ENCODE measurements at regions not wholly inside any gene's neighbourhood (a gene's known extent, or its start where the extent isn't known, plus 50 kb on each side); places are given as distances from the start of the nearest gene placed in this dataset.

DNA sequence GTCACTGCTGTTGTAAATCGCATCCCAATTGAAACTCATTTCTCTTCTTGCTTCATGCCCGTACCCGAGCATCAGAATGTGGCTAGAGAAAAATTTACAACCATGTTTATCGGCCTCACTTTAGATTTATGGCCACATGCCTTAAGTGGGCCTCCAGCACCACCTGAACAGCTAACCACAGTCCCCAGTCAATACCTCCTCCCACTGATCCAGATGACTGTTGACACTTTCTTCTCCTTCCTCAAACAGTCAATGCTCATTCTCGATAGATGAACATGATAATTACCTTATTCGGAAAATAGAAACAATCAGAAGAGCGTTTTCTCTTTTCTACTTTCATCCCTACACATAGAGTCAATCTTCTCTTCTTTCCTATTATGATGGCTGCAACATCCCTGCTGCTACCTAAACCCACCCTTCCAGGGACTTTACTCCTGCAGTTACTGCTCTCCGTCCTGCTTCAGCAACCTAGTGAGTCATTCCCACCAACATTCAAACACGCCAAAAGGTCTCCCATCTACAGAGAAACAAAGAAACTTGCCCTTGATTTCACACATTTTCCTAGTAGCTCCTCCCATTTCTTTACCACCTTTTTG is 416.3 kb upstream of the MAF start:
- Mint-ChIP-seq H3K27me3 (no peaks in the 10 kb centered on the region), H3K4me3 (no peak overlapping the region), H3K27ac (no peak overlapping the region), H3K9me3 (no peaks in the 10 kb centered on the region), H3K36me3 (no peaks in the 10 kb centered on the region), H3K4me1 (no peaks in the 10 kb centered on the region)
- CTCF ChIA-PET: no interaction called here
- no peak for DNase-seq

DNA sequence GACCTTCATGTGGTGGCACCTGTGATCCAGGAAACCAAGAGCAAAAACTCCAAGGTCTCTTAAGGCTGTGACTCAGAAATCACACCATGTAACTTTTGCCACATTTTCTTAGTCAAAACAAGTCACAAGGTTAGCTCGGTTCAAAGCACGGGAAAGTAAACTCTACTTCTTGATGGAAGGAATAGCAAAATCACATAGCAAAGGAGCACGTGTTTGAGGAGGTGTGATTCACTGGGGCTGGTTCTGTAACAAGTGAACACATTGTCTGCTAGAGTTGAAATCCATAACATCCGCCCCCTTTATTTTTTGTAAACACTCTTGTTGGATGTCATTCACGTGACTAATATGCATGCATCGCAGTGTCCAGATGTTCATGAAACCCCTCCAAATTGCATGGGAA is 415.0 kb upstream of the MAF start:
- H3K36me3 Mint-ChIP-seq: no peaks in the 10 kb centered on the region
- H3K27ac Mint-ChIP-seq: no peak overlapping the region
- H3K4me3 Mint-ChIP-seq: no peak overlapping the region
- DNase-seq: no peak
- H3K9me3 Mint-ChIP-seq: no peaks in the 10 kb centered on the region
- CTCF ChIA-PET: no interaction called here
- no peaks in the 10 kb centered on the region for H3K27me3 Mint-ChIP-seq
- H3K4me1 Mint-ChIP-seq: no peaks in the 10 kb centered on the region

- H3K9me3 Mint-ChIP-seq: no peaks in the 10 kb centered on the region
- no peaks in the 10 kb centered on the region for H3K4me1 Mint-ChIP-seq
- H3K36me3 Mint-ChIP-seq: no peaks in the 10 kb centered on the region
- H3K27ac Mint-ChIP-seq: no peak overlapping the region
- H3K27me3 Mint-ChIP-seq: no peaks in the 10 kb centered on the region
- DNase-seq: no peak
- no peak overlapping the region for H3K4me3 Mint-ChIP-seq
- CTCF ChIA-PET: no interaction called here
Observed at GRCh38 chr16:80014241-80014939, 413.9 kb upstream of the MAF start.

GRCh38 chr16:80012586-80012985 is 412.0 kb upstream of the MAF start:
- Mint-ChIP-seq H3K4me3 (no peak overlapping the region), H3K27me3 (no peaks in the 10 kb centered on the region), H3K27ac (no peak overlapping the region), H3K9me3 (no peaks in the 10 kb centered on the region), H3K4me1 (no peaks in the 10 kb centered on the region), H3K36me3 (no peaks in the 10 kb centered on the region)
- CTCF ChIA-PET: no interaction called here
- no peak for DNase-seq

DNA sequence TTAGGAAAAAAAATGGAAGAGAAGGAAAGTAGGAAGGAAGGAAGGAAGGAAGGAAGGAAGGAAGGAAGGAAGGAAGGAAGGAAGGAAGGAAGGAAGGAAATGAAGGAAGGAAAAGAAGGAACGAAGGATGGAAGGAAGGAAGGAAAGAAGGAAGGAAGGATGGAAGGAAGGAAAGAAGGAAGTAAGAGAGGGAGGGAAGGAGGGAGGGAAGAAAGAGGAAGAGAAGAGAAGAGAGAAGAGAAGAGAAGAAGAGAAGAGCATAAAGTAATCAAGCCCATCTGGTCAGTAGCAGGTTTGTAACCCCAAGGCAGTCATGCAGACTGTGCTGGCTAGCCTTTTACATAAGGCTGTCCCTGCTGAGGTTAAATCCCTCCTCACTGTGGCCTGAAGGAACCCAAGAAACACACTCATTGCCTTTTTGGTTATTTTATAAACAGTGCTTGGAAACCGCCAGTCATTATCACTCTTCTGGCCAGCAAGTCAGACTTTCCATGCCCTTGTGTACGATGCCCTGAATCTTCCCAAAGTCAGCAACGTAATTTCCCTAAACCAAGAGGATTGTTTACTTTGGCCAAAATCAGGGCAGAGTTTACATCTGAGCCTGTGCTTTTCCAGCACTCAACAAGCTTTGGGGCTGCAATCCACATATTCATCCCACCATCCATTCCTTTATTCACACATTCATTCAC is 409.6 kb upstream of the MAF start:
- Mint-ChIP-seq H3K4me1 (no peaks in the 10 kb centered on the region), H3K4me3 (no peak overlapping the region), H3K9me3 (no peaks in the 10 kb centered on the region), H3K27me3 (no peaks in the 10 kb centered on the region), H3K27ac (no peak overlapping the region), H3K36me3 (no peaks in the 10 kb centered on the region)
- no peak for DNase-seq
- CTCF ChIA-PET: no interaction called here

DNA sequence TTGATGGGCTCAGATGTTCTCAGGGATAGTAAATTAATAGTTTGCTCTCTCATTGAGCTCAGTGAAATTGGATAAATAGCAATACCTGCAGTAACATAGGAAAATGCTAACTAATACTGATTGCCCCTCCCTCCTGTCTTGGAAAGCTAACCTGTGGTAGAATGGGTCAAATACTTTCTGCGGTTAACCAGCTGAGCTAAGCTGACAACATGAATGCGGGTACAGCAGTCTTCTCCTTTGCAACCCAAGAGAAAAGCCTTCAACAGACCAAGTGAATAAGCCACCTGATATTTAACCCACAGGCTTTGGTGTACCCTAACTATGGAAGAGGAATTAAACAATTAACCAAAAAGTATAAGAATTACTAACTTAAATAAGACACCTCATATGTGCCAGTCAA is 408.3 kb upstream of the MAF start:
- H3K27ac Mint-ChIP-seq: no peak overlapping the region
- no peaks in the 10 kb centered on the region for H3K36me3 Mint-ChIP-seq
- H3K27me3 Mint-ChIP-seq: no peaks in the 10 kb centered on the region
- H3K9me3 Mint-ChIP-seq: no peaks in the 10 kb centered on the region
- DNase-seq: no peak
- CTCF ChIA-PET: no interaction called here
- H3K4me3 Mint-ChIP-seq: no peak overlapping the region
- H3K4me1 Mint-ChIP-seq: no peaks in the 10 kb centered on the region

GRCh38 chr16:80007231-80007630 is 406.7 kb upstream of the MAF start:
- Mint-ChIP-seq H3K27ac (no peak overlapping the region), H3K9me3 (no peaks in the 10 kb centered on the region), H3K4me1 (no peaks in the 10 kb centered on the region), H3K36me3 (no peaks in the 10 kb centered on the region), H3K4me3 (no peak overlapping the region), H3K27me3 (no peaks in the 10 kb centered on the region)
- CTCF ChIA-PET: no interaction called here
- DNase-seq: no peak

- Mint-ChIP-seq H3K4me3 (no peak overlapping the region), H3K4me1 (no peaks in the 10 kb centered on the region), H3K27me3 (no peaks in the 10 kb centered on the region), H3K9me3 (no peaks in the 10 kb centered on the region), H3K27ac (no peak overlapping the region), H3K36me3 (no peaks in the 10 kb centered on the region)
- CTCF ChIA-PET: no interaction called here
- no peak for DNase-seq
Observed at GRCh38 chr16:80006241-80007215, 406.0 kb upstream of the MAF start.

DNA sequence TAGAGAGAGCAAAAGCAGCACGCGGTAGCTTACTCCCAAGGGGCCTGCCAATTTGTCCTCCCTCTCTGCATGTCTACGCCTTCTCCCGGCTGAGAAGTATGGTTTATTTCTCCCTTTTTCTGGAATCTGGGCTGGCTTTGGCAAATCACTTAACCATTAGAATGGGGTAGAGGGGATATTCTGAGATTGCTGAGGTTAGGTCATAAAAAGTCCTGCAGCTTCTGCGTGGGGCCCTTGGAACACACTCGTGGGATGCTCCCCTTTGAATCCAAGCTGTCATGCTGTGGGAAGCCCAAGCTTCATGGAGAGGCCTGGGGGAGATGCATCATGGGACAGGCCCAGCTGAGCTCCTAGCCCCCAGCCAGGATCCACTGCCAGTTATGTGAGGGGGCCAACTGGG is 403.6 kb upstream of the MAF start:
- H3K27ac Mint-ChIP-seq: no peak overlapping the region
- no peaks in the 10 kb centered on the region for H3K9me3 Mint-ChIP-seq
- no peaks in the 10 kb centered on the region for H3K36me3 Mint-ChIP-seq
- CTCF ChIA-PET: interaction anchor here (1.2 kb wide), 1 partner anchor 79 kb away, joined by 3 read pairs; no protein-coding TSS in a partner anchor
- no peak overlapping the region for H3K4me3 Mint-ChIP-seq
- no peaks in the 10 kb centered on the region for H3K27me3 Mint-ChIP-seq
- DNase-seq: no peak
- H3K4me1 Mint-ChIP-seq: no peaks in the 10 kb centered on the region

GRCh38 chr16:80002261-80002660 is 401.7 kb upstream of the MAF start:
- Mint-ChIP-seq H3K4me1 (no peaks in the 10 kb centered on the region), H3K9me3 (no peaks in the 10 kb centered on the region), H3K4me3 (no peak overlapping the region), H3K36me3 (no peaks in the 10 kb centered on the region), H3K27me3 (no peaks in the 10 kb centered on the region), H3K27ac (no peak overlapping the region)
- CTCF ChIA-PET: no interaction called here
- DNase-seq: no peak

- Mint-ChIP-seq H3K27me3 (no peaks in the 10 kb centered on the region), H3K4me1 (no peaks in the 10 kb centered on the region), H3K4me3 (no peak overlapping the region), H3K9me3 (no peaks in the 10 kb centered on the region), H3K36me3 (no peaks in the 10 kb centered on the region), H3K27ac (no peak overlapping the region)
- no peak for DNase-seq
- CTCF ChIA-PET: interaction anchor here (1.1 kb wide), 1 partner anchor 527 kb away, joined by 4 read pairs; no protein-coding TSS in a partner anchor
Observed at GRCh38 chr16:79998143-79998542, 397.6 kb upstream of the MAF start.

GRCh38 chr16:79997257-79997656 is 396.7 kb upstream of the MAF start:
- no peak overlapping the region for H3K27ac Mint-ChIP-seq
- no peaks in the 10 kb centered on the region for H3K27me3 Mint-ChIP-seq
- no peaks in the 10 kb centered on the region for H3K36me3 Mint-ChIP-seq
- DNase-seq: no peak
- H3K4me3 Mint-ChIP-seq: no peak overlapping the region
- CTCF ChIA-PET: interaction anchor here (0.6 kb wide), 1 partner anchor 24 kb away, joined by 3 read pairs; no protein-coding TSS in a partner anchor
- no peaks in the 10 kb centered on the region for H3K4me1 Mint-ChIP-seq
- H3K9me3 Mint-ChIP-seq: no peaks in the 10 kb centered on the region

DNA sequence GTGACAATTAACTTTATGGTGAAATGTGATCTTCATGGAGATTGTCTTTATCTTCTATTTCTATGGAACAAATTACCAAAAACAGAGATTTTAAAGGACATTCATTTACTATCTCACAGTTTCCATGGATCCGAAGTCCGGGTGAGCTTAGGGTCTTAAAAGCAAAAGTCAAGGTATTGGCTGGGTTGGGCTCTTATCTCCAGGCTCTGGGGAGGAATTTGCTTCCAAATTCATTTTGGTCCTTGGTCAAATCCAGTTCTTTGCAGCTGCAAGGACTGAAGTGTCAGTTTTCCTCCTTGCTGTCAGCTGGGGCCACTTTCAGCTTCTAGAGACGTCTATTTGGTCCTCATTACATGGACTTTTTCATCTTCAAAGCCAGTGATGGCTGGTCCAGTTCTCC is 395.8 kb upstream of the MAF start:
- H3K9me3 Mint-ChIP-seq: no peaks in the 10 kb centered on the region
- DNase-seq: no peak
- no peaks in the 10 kb centered on the region for H3K27me3 Mint-ChIP-seq
- no peak overlapping the region for H3K4me3 Mint-ChIP-seq
- no peaks in the 10 kb centered on the region for H3K36me3 Mint-ChIP-seq
- CTCF ChIA-PET: no interaction called here
- no peak overlapping the region for H3K27ac Mint-ChIP-seq
- H3K4me1 Mint-ChIP-seq: no peaks in the 10 kb centered on the region

- no peaks in the 10 kb centered on the region for H3K36me3 Mint-ChIP-seq
Observed at GRCh38 chr16:79995315-79995714, 394.8 kb upstream of the MAF start.

More at GRCh38 chr16:79995315-79995714, 394.8 kb upstream of the MAF start:
- H3K4me3 Mint-ChIP-seq: no peak overlapping the region
- no peaks in the 10 kb centered on the region for H3K4me1 Mint-ChIP-seq
- H3K27ac Mint-ChIP-seq: no peak overlapping the region
- DNase-seq: no peak
- CTCF ChIA-PET: no interaction called here
- no peaks in the 10 kb centered on the region for H3K27me3 Mint-ChIP-seq
- H3K9me3 Mint-ChIP-seq: no peaks in the 10 kb centered on the region

Data from activated naive CD4-positive, alpha-beta T cell treated with anti-CD3 and anti-CD28 coated beads, Interleukin-2, amount 10 ng/mL, durations not matched to agents 7 days and 5 days (primary cell).